HG03442 (cell line): ENCODE measurements at regions not wholly inside any gene's neighbourhood (a gene's known extent, or its start where the extent isn't known, plus 50 kb on each side); places are given as distances from the start of the nearest gene placed in this dataset.
"Not testable (repeated sequence)": the region's sequence is repeated elsewhere in the genome, so short reads cannot be mapped to it uniquely, and the experiment has no call there.

Experiments used
- ATAC-seq: cut with Tn5 transposase; IDR thresholded peaks from one replicate; pipeline ENCODE4 v1.9.1; 2021; ENCODE audit warnings: mild to moderate bottlenecking, moderate library complexity; ENCODE audit not compliant: unreplicated experiment

DNA sequence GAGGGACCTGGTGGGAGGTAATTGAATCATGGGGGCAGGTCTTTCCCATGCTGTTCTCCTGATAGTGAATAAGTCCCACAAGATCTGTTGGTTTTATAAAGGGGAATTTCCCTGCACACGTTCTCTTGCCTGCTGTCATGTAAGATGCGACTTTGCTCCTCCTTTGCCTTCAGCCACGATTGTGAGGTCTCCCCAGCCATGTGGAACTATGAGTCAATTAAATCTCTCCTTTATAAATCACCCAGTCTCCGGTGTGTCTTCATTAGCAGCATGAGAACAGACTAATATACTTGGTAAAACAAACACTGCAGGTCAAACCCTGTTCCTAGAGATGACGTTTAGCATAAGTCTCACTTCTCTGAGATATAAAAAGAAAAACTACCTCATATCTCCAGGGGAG is 148.3 kb downstream of the MATN1 start:
- no peak for ATAC-seq

- ATAC-seq = no peak
These were observed 151.2 kb downstream of the MATN1 start for GRCh38 chr1:30572192-30572591.

GRCh38 chr1:30571380-30571779 is 152.0 kb downstream of the MATN1 start:
- no peak for ATAC-seq

DNA sequence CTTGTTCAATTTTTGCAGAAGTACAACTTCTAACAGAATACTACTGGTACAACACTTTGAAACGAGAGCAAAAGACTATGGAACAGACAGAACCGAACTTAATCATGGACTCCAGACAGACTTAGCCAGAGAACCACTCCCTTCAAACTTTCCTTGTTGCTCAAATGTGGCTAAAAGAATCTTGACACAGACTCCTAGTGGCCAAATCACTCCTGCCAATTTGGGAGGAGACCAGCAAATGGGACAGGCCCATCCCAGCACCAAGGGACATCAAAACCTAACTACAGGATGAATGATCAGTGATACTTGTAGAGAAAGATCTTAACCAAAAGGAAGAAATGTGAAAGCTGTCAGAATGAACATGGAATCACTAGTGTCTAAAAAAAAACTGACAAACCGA is 154.0 kb downstream of the MATN1 start:
- ATAC-seq = no peak

- no peak for ATAC-seq
These were observed 160.8 kb downstream of the MATN1 start for GRCh38 chr1:30562559-30562958.

- ATAC-seq = no peak
These were observed 171.8 kb downstream of the MATN1 start for GRCh38 chr1:30551603-30552002.

DNA sequence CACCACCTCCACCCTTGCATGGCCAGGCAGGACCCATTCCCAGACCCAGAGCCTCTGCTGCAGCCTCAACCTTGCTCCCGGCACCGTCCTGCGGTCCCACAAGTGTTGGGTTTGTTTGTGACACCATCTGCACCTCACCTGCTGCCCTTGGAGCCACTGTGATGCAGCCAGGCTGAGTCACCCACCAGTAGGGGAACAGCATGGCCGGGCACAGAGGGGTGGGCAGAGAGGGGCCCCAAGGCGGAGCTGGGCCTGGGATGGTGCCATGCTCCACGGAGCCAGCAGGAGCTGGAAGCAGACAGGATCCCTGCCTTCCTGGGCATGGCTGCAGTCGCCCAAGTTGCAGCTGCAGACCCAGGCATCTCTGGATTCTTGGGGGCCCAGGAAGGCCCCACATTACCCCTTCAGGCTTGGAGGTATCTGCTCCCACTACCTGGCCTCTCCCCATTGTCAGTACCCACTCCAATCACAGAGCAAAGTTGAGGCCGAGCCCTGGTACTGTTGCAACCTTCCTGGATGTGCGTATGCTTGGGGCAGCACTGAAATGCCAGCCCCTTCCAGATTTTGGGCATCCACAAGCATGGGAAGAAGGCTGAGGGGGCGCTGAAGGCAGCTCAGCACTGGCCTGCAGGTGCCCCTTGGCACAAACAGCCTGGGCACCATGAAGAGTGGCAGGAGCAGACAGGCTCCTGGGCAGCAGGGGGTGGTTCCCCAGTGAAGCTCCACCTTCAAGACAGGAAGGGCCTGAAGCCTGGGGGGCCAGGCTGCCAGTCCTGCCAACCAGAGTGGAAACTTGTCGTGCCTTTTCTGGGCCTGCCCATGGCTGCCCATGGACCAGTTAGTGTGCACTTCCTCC is 172.8 kb downstream of the MATN1 start:
- ATAC-seq = no peak

DNA sequence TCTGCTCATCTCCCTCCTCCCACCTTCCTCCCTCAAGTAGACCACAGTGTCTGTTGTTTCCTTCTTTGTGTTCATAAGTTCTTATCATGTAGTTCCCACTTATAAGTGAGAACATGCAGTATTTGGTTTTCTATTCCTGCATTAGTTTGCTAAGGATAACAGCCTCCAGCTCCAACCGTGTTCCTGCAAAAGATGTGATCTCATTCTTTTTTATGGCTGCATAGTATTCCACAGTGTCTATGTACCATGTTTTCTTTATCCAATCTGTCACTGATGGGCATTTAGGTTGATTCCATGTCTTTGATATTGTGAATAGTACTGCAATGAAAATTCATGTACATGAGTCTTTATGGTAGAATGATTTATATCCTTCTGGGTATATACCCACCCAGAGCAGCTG is 173.5 kb downstream of the MATN1 start:
- ATAC-seq = not testable (repeated sequence)

- ATAC-seq = no peak
These were observed 175.1 kb downstream of the MATN1 start for GRCh38 chr1:30548294-30548693.

- ATAC-seq = not testable (repeated sequence)
These were observed 176.1 kb downstream of the MATN1 start for GRCh38 chr1:30547326-30547725.

GRCh38 chr1:30545365-30545764 is 178.0 kb downstream of the MATN1 start:
- no peak for ATAC-seq

- ATAC-seq = no peak
These were observed 181.5 kb downstream of the MATN1 start for GRCh38 chr1:30541721-30542485.

GRCh38 chr1:30540611-30541192 is 182.7 kb downstream of the MATN1 start:
- ATAC-seq = no peak

DNA sequence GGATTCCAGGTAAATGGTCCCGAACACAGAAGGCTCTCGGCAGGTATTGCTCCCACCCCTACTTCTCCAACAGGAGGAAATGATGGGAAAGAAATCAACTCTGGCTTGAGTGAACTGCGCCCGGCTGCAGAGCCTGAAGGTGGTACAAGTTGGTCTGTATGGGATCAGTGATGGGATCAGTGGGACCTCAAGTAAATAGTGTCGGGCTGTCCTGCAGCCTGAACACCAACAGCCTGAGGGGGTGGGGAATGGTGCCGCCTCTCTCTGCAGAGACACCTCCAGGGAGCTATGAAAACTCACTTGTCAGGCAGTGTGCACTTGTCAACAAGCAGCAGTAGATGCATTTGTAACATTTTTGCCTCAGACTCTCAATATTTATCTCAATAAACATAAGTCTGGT is 183.5 kb downstream of the MATN1 start:
- ATAC-seq = no peak

GRCh38 chr1:30538993-30539867 is 184.2 kb downstream of the MATN1 start:
- no peak for ATAC-seq

GRCh38 chr1:30538226-30538992 is 185.0 kb downstream of the MATN1 start:
- no peak for ATAC-seq

GRCh38 chr1:30537279-30537678 is 186.1 kb downstream of the MATN1 start:
- no peak for ATAC-seq

DNA sequence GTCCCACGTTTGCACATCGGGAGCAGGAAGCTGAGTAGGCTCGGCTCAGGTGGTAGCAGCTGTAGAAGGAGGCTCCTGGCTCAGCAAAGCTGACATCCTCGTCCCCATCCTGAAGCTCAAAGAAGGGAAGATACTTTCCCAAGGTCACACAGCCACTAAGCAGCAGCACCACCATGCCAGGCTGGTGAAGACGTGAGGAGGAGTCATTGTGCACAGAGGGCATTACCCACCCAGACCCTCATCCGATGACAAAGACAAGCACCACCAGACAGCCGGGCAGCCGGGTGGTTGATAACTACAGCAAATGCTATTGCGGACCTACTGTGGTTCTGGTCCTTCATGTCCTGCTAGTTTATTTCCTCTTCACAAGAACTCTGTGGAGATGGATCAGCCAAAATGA is 186.9 kb downstream of the MATN1 start:
- no peak for ATAC-seq

GRCh38 chr1:30535595-30536325 is 187.6 kb downstream of the MATN1 start:
- no peak for ATAC-seq
